ENCODE measurements at regions not wholly inside any gene's neighbourhood (a gene's known extent, or its start where the extent isn't known, plus 50 kb on each side); places are given as distances from the start of the nearest gene placed in this dataset.
"Not testable (repeated sequence)": the region's sequence is repeated elsewhere in the genome, so short reads cannot be mapped to it uniquely, and the experiment has no call there.

DNA sequence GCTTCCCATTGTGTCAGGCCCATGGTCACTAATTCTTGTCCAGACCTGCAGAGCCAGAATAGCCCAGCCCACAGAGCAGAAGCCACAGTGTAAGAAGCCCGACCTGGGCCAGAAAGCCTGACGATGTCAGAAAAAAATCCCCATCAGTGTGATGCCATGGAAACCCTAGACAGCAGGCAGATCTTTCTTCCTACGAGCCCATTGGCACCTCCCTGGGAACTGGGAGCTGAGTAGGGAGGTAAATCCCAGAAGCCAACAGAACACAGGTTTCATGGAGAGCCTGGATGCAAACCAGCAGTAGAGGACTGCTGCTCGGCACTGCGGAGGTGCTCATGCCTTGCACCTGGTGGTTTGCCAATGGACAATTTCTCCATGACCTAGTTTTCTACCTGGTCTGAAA lies 82.2 kb upstream of the SLC22A16 start:
- no peak for DNase-seq

DNA sequence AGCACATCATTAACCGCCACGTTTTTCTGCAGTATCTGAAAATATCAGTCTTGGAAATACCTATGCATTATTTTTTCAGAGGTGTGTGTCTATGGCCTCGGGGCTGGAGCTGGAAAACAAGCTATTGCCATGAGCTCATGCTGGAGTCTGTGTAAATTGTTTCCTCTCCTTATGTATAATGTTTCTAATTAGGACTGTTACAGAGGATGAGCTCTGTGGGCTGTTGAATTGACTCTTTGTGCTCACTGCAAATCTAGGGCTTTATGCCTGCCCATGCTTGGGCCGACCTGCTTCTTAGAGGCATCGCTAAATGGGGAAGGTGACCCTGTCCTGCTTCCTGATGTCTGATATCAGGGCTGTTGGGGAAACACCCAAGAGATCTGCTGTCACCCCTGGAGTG lies 80.8 kb upstream of the SLC22A16 start:
- no peak for DNase-seq

DNA sequence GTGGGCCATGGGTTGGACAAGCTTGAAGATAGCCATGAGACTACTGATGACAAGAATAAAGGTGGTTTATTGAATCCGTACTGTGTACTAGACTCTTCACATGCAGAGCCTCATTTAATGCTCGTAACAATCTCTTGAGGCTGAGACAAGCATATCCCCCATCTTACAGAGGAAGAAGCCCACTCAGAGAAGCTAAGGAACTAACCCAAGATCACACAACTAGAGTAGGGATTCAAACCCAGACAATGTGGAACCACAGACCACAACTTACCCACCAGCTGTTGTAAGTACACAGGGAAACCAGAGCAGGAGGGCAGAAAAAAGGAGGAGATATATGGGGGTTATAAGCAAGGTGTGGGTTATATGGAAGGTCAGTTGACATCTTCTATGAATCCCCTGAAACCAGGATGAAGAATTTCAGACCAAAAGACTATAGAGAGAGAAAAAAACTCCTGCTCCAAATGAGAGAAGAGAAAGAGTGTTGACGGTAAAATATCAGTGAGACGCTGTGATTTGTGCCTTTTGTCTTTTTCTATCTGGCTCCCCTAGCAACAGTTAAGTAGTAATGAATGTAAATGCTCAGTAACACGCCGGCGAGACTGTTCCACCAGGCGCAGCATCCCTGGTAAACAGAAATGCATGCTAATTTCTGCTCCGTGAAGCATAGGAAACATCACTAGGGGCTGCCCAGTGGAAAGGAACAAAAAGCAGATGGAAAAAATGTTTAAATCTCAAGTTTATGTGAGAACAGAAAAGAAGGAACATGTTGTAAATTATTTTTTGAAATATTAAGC lies 80.1 kb upstream of the SLC22A16 start:
- no peak for DNase-seq

DNA sequence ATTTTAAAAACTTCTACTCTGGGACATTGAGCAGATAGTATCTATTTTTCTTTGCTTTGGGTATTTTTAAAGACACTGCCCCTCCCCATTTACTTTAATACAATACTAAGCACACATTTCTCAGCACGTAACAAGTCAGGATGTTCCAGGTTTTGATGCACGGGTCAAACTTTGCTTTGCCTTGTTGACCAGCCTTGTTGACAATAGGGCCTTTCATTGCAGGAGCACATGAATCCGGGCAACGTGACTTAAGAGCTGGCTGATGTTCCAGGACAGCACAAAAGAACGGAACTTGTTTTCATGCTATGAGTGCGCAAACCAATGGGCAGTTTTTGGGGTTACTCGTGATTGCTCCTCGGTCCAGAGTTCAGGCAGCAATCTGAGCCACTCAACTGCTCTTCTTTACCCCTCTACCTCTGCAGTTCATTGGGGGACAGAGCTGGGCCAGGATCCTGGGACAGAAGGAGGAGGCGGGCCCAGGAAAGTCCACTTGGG lies 78.6 kb upstream of the SLC22A16 start:
- DNase-seq, result no peak

DNA sequence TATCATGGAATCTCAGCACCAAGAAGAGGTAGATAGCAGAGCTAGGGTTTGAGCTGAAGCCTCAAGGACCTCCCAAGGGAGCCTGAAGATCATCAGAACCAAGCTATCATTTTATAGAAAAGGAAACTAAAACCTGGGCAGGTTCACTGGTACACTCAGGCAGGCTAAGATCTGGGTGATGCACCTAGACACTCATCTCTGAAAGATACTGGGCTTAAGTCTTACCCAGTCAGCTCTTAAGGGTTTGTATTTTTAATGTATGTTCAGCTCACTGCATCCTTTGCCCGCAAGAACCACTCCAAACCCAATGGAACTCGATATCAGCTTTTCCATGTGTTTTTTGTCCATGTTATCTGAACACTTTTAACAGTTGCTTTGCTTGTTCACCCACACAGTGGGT lies 78.0 kb upstream of the SLC22A16 start:
- DNase-seq, result no peak

DNA sequence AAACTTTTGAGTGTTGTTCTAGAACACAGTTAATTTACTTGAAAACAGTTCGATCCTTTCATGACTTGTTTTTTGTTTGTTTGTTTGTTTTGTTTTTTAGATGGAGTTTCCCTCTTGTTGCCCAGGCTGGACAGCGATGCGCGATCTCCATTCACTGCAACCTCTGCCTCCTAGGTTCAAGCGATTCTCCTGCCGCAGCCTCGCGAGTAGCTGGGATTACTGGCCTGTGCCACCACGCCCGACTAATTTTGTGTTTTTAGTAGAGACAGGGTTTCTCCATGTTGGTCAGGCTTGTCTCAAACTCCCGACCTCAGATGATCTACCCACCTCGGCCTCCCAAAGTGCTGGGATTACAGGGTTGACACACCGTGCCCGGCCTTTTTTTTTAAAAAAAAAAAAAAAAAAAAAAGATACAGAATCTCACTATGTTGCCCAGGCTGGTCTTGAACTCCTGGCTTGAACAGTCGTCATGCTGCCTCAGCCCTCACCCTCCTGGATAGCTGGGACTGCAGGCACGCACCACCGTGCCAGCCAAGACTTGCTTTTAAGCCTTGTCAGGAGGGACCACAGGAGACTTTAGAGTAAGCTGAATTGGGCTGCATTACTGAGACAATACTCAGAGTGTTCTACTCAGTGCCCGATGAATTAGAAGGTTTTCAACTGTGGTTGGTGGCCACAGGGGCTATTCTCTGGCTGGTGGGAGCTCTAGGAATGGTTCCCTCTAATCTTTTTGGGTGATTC lies 76.7 kb upstream of the SLC22A16 start:
- DNase-seq, result no peak

DNA sequence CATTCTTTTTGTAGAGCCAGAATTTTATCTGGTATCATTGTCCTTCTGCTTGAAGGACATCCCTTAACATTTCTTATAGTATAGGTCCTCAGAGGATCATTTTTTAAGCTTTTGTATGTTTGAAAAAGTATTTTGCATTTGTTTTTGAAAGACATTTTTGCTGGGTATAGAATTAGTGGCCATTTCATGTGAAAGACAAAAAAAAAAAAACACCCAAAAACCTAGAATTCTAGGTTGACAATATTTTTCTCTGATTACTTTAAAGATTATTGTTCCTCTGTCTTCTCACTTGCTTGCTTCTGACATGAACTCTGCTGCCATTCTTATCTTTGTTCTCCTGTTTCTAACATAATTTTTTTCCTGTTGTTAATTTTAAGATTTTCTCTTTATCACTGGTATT lies 75.7 kb upstream of the SLC22A16 start:
- no peak for DNase-seq

DNA sequence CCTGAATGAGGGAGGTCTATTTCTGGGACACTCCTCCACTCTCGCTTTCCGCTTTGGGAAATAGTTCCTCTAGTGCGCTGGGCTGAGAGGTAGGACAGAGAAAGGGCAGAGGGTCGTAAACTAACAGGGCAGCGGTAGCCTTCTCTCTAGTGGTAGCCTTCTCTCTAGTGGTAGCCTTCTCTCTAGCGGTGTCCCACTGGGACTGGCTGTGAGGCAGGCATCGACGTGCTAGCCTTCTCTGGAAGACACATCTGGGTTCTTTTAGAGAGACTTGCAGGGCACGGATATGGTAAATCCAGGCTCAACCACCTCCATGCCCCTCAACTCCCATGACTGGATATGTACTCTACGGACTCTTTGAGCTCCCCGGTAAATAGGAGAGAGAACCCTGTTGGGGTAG lies 74.7 kb upstream of the SLC22A16 start:
- DNase-seq, result no peak

DNA sequence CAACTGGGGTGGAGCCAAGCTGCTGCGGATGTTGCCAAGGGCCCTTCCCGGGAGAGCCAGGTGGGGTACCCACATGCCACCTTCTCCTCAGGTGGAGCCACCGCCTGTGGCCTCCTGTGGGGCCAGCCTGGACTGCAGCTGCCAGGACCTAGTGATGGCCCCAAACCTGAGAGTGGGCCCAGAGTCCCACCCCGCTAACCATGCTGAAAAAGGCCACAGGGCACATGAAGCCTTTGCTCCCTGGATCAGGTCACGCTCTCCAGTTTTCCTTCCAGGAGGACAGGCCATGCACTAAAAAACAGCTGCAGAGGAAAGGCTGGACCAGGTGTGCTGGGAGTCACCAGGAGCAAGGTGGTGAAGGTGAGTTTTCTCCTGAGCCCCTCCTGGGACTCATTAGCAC lies 73.9 kb upstream of the SLC22A16 start:
- no peak for DNase-seq

DNA sequence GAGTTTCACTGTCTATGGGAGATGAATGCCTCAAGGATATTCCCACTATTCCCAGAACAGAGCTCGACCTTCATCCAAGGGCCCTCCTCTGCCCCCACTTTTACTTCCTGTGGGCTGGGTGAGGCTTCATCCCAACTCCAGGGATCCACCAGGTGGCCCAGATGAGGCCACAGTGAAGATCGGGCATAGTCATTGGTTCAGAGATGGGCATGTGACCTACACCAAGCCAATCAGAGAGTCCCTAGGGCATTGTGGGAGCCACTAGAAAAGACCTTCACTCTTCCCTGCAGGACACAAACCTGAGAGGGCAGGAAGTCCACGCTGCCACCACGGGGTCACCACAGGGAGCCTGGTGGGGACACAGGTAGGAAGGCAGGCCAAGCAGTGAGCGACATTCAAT lies 72.9 kb upstream of the SLC22A16 start:
- DNase-seq, result no peak

DNA sequence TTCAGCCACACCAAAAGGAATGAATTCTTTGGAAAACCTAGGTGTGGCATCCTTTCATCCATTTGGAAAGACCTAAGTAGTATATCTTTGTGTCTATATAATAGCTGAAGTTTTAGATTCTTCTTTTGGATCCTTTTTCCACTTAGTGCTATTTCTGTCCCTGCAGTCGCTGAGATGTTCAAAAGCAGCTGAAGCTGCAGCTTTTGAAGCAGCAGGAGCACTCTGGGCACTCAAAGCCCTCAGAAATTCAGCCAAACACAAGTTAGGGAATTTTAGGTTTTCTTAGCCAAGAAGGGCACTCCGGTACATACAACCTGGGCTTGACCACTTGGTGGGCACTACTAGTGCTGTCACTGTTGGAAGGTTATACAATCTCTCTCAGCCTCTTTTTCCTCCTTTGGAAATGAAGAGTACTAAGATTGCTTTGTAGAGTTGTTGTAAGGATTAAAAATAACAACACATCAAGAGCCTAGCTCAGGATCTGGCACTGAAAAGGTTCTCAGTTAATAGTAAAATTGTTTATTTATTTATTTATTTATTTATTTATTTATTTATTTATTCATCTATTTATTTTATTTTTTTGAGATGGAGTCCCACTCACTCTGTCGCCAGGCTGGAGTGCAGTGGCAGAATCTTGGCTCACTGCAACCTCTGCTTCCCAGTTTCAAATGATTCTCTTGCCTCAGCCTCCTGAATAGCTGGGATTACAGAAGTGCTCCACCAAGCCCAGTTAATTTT lies 71.9 kb upstream of the SLC22A16 start:
- no peak for DNase-seq

DNA sequence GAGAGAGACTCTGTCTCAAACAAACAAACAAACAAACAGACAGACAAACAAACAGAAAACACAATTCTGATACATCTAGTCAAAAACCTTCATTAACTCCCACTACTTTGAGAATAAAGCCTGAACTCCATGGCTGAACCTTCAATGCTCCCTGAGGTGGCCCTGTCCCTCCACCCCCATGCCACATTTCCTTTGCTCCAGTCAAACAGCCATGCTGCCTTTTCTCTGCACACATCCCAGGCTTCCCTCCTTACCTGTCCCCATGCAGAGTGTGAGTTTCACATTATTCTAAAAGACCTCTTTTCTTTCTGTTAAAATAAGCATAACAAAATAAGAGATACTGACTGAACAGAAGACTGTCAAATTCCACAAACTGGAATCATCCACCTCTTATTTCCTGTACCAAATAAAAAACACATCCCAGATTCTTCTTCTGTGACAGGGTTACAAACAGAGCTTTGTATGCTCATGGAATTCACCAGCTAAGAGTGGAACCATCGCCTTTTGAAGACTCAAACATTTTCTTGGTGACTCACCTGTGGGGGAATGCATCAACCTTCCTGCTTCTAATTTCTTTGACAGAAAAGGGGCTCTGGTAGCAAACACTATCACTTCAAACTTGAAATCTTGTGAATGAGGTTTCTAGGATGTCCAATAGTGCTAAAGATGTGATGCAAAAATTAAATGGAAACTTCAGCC lies 71.0 kb upstream of the SLC22A16 start:
- no peak for DNase-seq

DNA sequence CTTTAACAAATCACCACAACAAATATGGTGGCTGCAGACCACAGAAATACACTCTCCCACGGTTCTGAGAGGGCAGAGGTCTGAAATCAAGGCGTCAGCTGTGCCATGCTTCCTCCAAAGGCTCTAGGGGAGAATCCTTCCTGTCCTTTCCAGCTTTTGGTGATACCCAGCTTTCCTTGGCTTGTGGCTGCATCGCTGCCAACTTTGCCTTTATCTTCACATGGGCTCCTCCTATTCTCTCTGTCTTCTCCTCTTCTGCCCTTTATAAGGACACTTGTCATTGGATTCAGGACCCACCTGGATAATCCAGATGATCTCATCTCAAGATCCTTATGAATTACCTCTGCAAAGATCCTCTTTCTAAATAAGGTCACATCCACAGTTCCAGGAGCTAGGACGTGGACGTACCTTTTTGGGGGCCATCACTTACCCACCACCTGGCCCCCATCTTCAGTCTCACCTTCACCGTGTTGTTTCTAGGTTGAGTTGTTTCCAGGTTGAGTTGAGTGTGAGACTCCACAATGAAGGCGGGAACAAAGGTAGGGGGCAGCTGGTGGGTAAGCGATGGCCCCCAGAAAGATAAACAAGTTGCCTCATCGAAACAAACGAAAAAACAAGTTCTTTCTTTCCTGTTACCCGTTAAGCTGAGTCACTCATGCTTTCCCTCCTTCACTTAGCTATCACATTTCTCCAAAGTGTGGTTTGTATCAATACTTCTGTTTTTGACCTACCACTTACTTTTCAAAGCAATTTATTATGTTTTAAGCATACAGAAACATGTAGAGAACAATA lies 68.9 kb upstream of the SLC22A16 start:
- no peak for DNase-seq

DNA sequence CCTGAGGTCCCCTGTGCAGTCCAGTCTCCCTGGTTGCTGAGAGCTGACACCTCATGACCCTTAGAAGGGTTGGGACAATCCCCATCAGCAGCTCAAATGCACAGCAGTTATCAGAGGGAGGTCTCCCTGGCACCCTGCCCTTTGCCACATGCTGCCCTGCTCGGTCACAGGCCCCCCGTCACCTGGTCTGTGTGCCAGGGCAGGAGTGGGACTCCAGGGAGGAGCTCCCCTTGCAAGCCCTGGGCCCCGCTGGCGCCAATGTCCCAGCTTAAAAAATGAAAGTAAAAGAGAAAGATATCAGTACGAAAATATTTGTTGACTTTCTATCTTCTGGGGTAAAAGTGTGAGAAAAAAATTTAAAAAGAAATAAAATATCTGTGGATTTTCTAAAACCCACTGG lies 68.1 kb upstream of the SLC22A16 start:
- DNase-seq, result no peak

DNA sequence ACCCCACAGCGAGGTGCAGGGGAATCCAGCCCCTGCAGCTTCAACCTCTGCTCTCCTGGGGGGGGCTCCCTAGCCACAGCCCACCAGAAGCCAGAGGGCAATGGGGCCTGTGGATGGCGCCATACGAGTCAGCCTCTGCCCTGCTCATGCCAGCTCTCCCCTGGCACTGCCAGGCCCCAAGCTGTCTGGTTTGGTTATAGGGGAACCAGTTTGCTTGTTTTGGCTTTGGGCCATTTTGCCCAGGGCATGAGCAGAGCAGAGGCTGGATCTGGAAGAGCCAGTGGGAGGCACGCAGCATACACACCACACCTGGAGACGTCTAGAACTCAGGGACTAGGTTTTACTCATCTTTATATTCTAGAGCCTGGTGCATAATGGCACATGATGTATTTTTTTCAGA lies 66.7 kb upstream of the SLC22A16 start:
- DNase-seq, result no peak

DNA sequence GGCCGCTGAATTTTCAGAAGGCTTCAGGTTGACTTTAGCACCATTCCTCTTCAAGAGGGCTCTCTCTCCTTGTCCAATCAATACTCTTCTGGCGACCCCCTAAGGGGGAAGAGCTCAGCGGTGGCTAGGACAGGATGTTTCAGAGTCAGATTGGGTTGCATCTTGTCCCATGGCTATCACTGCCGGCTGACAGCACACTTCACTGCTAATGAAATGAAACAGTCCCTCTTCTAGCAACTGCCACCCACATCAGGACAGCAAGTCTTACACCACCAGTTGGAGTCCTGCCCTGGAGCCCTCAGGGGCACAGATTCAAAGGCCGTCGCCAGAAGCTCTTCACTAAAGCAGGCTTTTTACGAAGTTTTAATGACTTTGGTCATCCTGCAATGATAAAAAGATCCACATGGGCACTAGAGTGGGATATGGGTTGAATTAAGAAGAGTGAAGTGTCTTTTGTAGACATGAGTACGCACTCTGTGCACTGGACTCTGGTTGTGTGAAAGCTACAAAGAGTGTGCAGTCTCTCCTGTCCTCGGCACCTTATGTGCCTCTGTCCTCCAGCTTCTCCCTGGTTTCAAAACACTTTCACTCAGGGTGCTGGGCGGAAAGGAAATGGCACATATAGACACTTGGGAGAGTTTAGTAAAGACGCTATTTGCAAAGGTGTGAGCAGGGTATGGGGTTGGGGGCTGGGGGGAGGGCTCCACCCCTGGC lies 66.1 kb upstream of the SLC22A16 start:
- DNase-seq, result no peak

DNA sequence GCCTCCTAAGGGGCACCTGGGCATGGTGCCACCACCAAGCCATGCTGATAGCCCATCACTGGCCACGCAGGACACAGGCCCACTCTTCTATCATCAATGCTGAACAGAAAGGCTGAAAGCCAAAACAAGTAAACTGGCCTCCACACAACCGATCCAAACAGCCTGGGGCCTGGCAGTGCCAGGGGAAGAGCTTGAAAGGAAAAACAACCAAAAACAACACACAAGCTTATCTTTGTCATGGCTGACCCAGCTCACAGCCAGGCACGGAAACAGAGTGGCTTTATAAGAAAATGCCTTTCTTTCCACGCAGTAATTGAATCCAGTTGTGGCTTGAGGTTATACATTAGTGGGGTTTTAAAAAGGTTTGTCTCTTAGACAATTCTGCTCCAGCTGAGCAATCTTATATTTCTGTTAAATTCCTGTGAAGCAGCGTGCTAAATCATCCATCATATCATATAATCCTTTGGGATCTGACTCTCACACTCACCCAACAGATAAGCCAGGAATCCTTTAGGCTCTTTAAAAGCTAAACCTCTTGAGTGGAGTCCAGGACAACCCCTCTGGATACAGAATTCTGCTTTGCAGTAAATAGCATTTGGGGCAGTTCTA lies 65.4 kb upstream of the SLC22A16 start:
- no peak for DNase-seq

DNA sequence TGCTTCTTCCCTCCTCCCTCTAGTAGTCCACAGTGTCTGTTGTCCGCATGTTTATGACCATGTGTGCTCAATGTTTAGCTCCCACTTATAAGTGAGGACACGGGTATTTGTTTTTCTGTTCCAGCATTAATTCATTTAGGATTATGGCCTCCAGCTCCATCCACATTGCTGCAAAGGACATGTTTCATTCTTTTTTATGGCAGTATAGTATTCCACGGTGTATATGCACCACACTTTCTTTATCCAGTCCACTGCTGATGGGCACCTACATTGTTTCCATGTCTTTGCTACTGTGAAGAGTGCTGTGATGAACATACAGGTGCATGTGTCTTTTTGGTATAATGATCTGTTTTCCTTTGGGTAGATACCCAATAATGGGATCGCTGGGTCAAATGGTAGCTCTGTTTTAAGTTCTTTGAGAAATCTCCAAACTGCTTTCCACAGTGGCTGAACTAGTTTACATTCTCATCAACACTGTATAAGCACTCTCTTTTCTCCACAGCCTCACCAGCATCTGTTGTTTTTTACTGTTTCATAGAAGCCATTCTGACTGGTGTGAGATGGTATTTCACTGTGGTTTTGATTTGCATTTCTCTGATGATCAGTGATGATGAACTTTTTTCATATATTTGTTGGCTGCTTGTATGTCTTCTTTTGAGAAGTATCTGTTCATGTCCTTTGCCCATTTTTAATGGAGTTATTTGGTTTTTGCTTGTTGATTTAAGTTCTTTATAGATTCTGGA lies 63.0 kb upstream of the SLC22A16 start:
- DNase-seq, result not testable (repeated sequence)

DNA sequence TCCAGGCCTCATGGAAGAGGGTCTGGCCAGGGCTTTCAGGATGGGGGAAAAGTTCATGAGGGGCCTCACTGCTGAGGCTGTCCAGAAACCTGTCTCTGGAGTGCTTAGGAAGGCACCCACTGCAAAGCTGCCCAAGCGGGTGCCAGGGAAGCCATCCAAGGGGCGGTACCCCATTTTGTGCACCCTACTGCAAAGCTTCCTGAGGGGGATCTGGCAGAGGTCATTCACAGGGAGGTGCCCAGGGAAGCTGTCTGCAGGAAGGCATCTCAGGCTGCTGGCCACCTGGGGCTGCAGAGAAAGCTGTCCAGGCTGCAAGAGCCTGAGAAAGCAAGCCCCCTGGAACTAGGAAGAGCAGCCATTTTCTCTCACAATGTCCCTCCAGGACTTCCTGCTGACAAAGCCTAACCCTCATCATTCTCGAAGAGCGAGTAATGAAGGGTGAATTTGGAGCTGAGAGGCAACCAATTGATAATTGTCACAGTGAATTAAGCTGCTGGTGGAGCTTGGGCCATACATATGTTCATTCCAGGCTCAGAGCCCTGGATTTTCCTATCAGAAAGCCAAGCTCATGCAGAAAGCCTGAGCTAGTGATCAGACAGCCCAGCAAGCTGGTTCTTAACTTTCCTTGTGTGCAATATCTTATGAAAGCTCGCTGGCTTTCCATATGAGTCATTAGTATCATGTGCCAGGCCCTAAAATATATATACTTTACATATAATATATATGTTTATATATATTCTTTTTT lies 62.2 kb upstream of the SLC22A16 start:
- no peak for DNase-seq

Measured in NCI-H446 treated with DMSO at 0.1 percent for 48 hours (cell line).